GM12878 (cell line): ENCODE measurements at regions not wholly inside any gene's neighbourhood (a gene's known extent, or its start where the extent isn't known, plus 50 kb on each side); places are given as distances from the start of the nearest gene placed in this dataset.
A peak's percentile ranks its signal among the peaks of the same experiment; 100 is the strongest.

Experiments
- ATAC-seq: fragments of 200-7000 bp; cut with Tn5 transposase; 3 replicates; pipeline ENCODE4 v1.9.1; 2020; ENCODE audit warnings: mild to moderate bottlenecking, moderate library complexity
- BruUV-seq: library from RNA; stranded (reverse); fragments of 400-500 nt; replicated peaks from 2 replicates; lab custom pipeline; 2021; lab: Mats Ljungman, UMichigan
- CTCF ChIA-PET: fragments of 300-600 bp; sonication (Branson Sonifier 250); formaldehyde crosslinking; extraction: SDS; loops from one replicate; lab custom pipeline; 2021; ENCODE audit warnings: inconsistent platforms; lab: Yijun Ruan, JAX
- POLR2A ChIA-PET: fragments of 350-600 bp; formaldehyde crosslinking; extraction: SDS; loops from one replicate; lab custom pipeline; 2021; ENCODE audit warnings: inconsistent platforms; lab: Charles Lee
- RAD21 ChIA-PET: fragments of 300-600 bp; sonication (Branson Sonifier 250); formaldehyde crosslinking; loops from one replicate; lab custom pipeline; 2023; ENCODE audit warnings: antibody characterized with exemption; ENCODE audit not compliant: unreplicated experiment; lab: Charles Lee
- SMC1A ChIA-PET: fragments of 300-600 bp; sonication (Branson Sonifier 250); formaldehyde crosslinking; loops from one replicate; lab custom pipeline; 2023; ENCODE audit not compliant: unreplicated experiment, uncharacterized antibody; lab: Charles Lee
- DNase-seq: peaks from one replicate; pipeline ENCODE4 v3.0.0-alpha.2; 2011; ENCODE audit warnings: low read depth, low spot score
- FAIRE-seq: peaks from 3 replicates; lab custom pipeline; 2011; peaks lifted over from hg19 to GRCh38; lab: Jason Lieb, UNC
- H2AFZ ChIP-seq: 2 replicates; pipeline ENCODE4 v1.6.0; 2011; ENCODE audit warnings: low read depth, low read length, control low read depth; ENCODE audit not compliant: control insufficient read depth
- H3K27ac ChIP-seq: 2 replicates; pipeline ENCODE4 v1.5.1; 2011; ENCODE audit warnings: control low read depth; ENCODE audit not compliant: control insufficient read depth, insufficient read depth
- H3K27me3 ChIP-seq, 2 experiments: replicated peaks in 1 of 2; 2 replicates each; pipeline versions ENCODE4 v1.6.0 to v1.6.1; 2011; ENCODE audit warnings: low read length in 1 of 2; ENCODE audit not compliant: control insufficient read depth in 2 of 2, insufficient read depth in 2 of 2
- H3K36me3 ChIP-seq, 2 experiments: 2 replicates each; pipeline ENCODE4 v1.5.1; 2011; ENCODE audit warnings: low read length in 1 of 2; ENCODE audit not compliant: control insufficient read depth in 2 of 2, insufficient read depth in 2 of 2
- H3K4me1 ChIP-seq: 2 replicates; pipeline ENCODE4 v1.6.1; 2011; ENCODE audit warnings: mild to moderate bottlenecking, low read length, moderate library complexity, mixed read lengths; ENCODE audit not compliant: control insufficient read depth, insufficient read depth
- H3K4me2 ChIP-seq: 2 replicates; pipeline ENCODE4 v1.6.0; 2011; ENCODE audit warnings: control low read depth; ENCODE audit not compliant: control insufficient read depth, insufficient read depth
- H3K4me3 ChIP-seq: fragments of 200-600 bp; sonication (generic); 2 replicates; pipeline ENCODE4 v1.5.1; 2016
- H3K79me2 ChIP-seq: 2 replicates; pipeline ENCODE4 v1.6.0; 2011; ENCODE audit warnings: low read length; ENCODE audit not compliant: control insufficient read depth, insufficient read depth
- H3K9ac ChIP-seq: 2 replicates; pipeline ENCODE4 v1.8.0; 2011; ENCODE audit warnings: low read length, control low read depth, mixed read lengths; ENCODE audit not compliant: control insufficient read depth, insufficient read depth
- H3K9me3 ChIP-seq: replicated peaks from 3 replicates; pipeline ENCODE4 v1.5.1; 2011; ENCODE audit warnings: mild to moderate bottlenecking, low read length; ENCODE audit not compliant: control insufficient read depth, insufficient read depth
- H4K20me1 ChIP-seq: 2 replicates; pipeline ENCODE4 v1.6.0; 2011; ENCODE audit not compliant: control insufficient read depth, insufficient read depth
- ASH2L ChIP-seq: fragments of 300-600, 200-600 bp; sonication (generic); IDR thresholded peaks from 2 replicates; pipeline ENCODE4 v1.6.1; 2017; ENCODE audit warnings: low read depth, mild to moderate bottlenecking, borderline replicate concordance
- CBX5 ChIP-seq: sonication (generic); IDR thresholded peaks from 2 replicates; pipeline ENCODE4 v1.6.1; 2016; ENCODE audit warnings: low read depth, moderate library complexity, mild to moderate bottlenecking, inconsistent platforms
- CEBPB ChIP-seq, 2 experiments: fragments of 150-350 bp in 1 of 2; IDR thresholded peaks; 2 replicates each; pipeline ENCODE4 v1.6.1; 2012 to 2014; ENCODE audit warnings: low read depth in 2 of 2, low read length in 2 of 2, borderline replicate concordance in 1 of 2, inconsistent platforms in 1 of 2
- HDAC6 ChIP-seq: fragments of 200-600 bp; sonication (generic); IDR thresholded peaks from one replicate; pipeline ENCODE4 v1.8.0; 2017; ENCODE audit warnings: antibody characterized with exemption; ENCODE audit not compliant: unreplicated experiment
- MTA2 ChIP-seq: fragments of 450-650 bp; IDR thresholded peaks from 2 replicates; pipeline ENCODE4 v1.6.1; 2016; ENCODE audit warnings: low read depth, mild to moderate bottlenecking, moderate library complexity
- MXI1 ChIP-seq: fragments of 150-350 bp; IDR thresholded peaks from 2 replicates; pipeline ENCODE4 v1.6.1; 2011; ENCODE audit warnings: low read depth, mild to moderate bottlenecking, inconsistent platforms, low read length, improper control_type of control experiment
- POLR2AphosphoS2 ChIP-seq: IDR thresholded peaks from 2 replicates; pipeline ENCODE4 v1.6.1; 2011; ENCODE audit warnings: low read depth, mild to moderate bottlenecking, low read length, improper control_type of control experiment, moderate library complexity
- PRDM15 ChIP-seq: fragments of 450-650 bp; formaldehyde crosslinking; IDR thresholded peaks from 2 replicates; pipeline ENCODE4 v1.4.0; 2020; ENCODE audit warnings: mild to moderate bottlenecking, moderate library complexity
- RBBP5 ChIP-seq: fragments of 200-600 bp; sonication (generic); conservative IDR thresholded peaks from 2 replicates; pipeline ENCODE4 v1.6.1; 2016
- REST ChIP-seq: IDR thresholded peaks from 2 replicates; pipeline ENCODE4 v1.6.1; 2012; ENCODE audit warnings: mild to moderate bottlenecking, low read depth, low read length
- RFX5 ChIP-seq: IDR thresholded peaks from 2 replicates; pipeline ENCODE4 v1.6.1; 2011; ENCODE audit warnings: low read depth, low read length, improper control_type of control experiment
- WGBS: methylation state at CpG from one replicate; pipeline ENCODE4 v1.1.6; 2016; ENCODE audit warnings: low lambda C conversion rate; ENCODE audit not compliant: insufficient replicate concordance, insufficient coverage; ENCODE audit errors: missing lambda C conversion rate; 5-methylcytosine and 5-hydroxymethylcytosine counted together
- in situ Hi-C: fragments of 300-500 bp; cut with MboI; formaldehyde crosslinking; loops from 9 replicates; pipeline ENCODE4 v1.14.3; 2018; ENCODE audit warnings: mixed read lengths
- intact Hi-C: fragments of 100-400 bp; cut with micrococcal nuclease; formaldehyde crosslinking; loops from one replicate; pipeline ENCODE4 v1.14.2; 2022; ENCODE audit not compliant: unreplicated experiment

- no peak overlapping the region for H3K4me3 ChIP-seq
- H3K27ac ChIP-seq = no peak overlapping the region
- 29% methylated on average over 2 of the region's 2 CpGs for WGBS
- H2AFZ ChIP-seq = no peak overlapping the region
- RAD21 ChIA-PET = no interaction called here
- no peaks in the 10 kb centered on the region for H3K79me2 ChIP-seq
- DNase-seq (no peak), FAIRE-seq (no peak), ATAC-seq (no peak)
- no peaks in the 10 kb centered on the region for H3K36me3 ChIP-seq
- no peak overlapping the region for H3K4me2 ChIP-seq
- intact Hi-C loops = no loop called here
- CTCF ChIA-PET = no interaction called here
- TF ChIP-seq MTA2 = no peak
- TF ChIP-seq ASH2L = no peak
- TF ChIP-seq POLR2AphosphoS2 = no peak
- no peak for TF ChIP-seq RFX5
- no peak for TF ChIP-seq RBBP5
- TF ChIP-seq CBX5 = no peak
- no peaks in the 10 kb centered on the region for H4K20me1 ChIP-seq
- H3K9ac ChIP-seq = no peak overlapping the region
- H3K27me3 ChIP-seq = no peaks in the 10 kb centered on the region
- SMC1A ChIA-PET = no interaction called here
- no TSS peak for BruUV-seq
- in situ Hi-C loops = no loop called here
- POLR2A ChIA-PET = no interaction called here
- no peaks in the 10 kb centered on the region for H3K9me3 ChIP-seq
- H3K4me1 ChIP-seq = no peaks in the 10 kb centered on the region
Observed at GRCh38 chr13:47218611-47219010, 321.8 kb upstream of the HTR2A start.

- no TSS peak for BruUV-seq
- no peak overlapping the region for H3K4me2 ChIP-seq
- CTCF ChIA-PET = no interaction called here
- DNase-seq = no peak
- no peaks in the 10 kb centered on the region for H3K27me3 ChIP-seq
- intact Hi-C loops (no loop called here), in situ Hi-C loops (no loop called here)
- SMC1A ChIA-PET = no interaction called here
- no peak overlapping the region for H3K9ac ChIP-seq
- RAD21 ChIA-PET = no interaction called here
- no peak overlapping the region for H3K4me3 ChIP-seq
- H3K9me3 ChIP-seq = no peaks in the 10 kb centered on the region
- H4K20me1 ChIP-seq = no peaks in the 10 kb centered on the region
- 45% methylated on average over 2 of the region's 2 CpGs for WGBS
- POLR2A ChIA-PET = no interaction called here
- no peak overlapping the region for H2AFZ ChIP-seq
- H3K79me2 ChIP-seq = no peaks in the 10 kb centered on the region
- peak; percentile 23 for FAIRE-seq
- ATAC-seq = no peak
- no peak overlapping the region for H3K27ac ChIP-seq
- no peaks in the 10 kb centered on the region for H3K36me3 ChIP-seq
- no peaks in the 10 kb centered on the region for H3K4me1 ChIP-seq
- TF ChIP-seq PRDM15 (no peak), CEBPB (IDR thresholded peaks at IDR 0.05; ENCODE audit: borderline replicate concordance in 1 of 2, low read depth in 2 of 2, low read length in 2 of 2) (no peak), REST (no peak), MXI1 (no peak), HDAC6 (no peak)
Observed at GRCh38 chr13:47216176-47216822, 319.4 kb upstream of the HTR2A start.
